Liver (tissue), 3 donors: ENCODE measurements at regions not wholly inside any gene's neighbourhood (a gene's known extent, or its start where the extent isn't known, plus 50 kb on each side); places are given as distances from the start of the nearest gene placed in this dataset.
"Not testable (repeated sequence)": the region's sequence is repeated elsewhere in the genome, so short reads cannot be mapped to it uniquely, and the experiment has no call there.

ENCODE experiments used
- CTCF ChIP-seq: fragments of 150-350 bp; IDR thresholded peaks from 2 replicates; pipeline ENCODE4 v1.5.1; 2017; ENCODE audit warnings: improper control_type of control experiment, low read depth, low read length; ENCODE audit not compliant: missing input control
- SP1 ChIP-seq: IDR thresholded peaks from 2 replicates; pipeline ENCODE4 v1.6.1; 2018; ENCODE audit warnings: antibody characterized with exemption, mild to moderate bottlenecking
- ZBTB33 ChIP-seq: IDR thresholded peaks from 2 replicates; pipeline ENCODE4 v1.6.1; 2016; ENCODE audit warnings: antibody characterized with exemption
- donor health status: healthy.
- donor health status: healthy.

DNA sequence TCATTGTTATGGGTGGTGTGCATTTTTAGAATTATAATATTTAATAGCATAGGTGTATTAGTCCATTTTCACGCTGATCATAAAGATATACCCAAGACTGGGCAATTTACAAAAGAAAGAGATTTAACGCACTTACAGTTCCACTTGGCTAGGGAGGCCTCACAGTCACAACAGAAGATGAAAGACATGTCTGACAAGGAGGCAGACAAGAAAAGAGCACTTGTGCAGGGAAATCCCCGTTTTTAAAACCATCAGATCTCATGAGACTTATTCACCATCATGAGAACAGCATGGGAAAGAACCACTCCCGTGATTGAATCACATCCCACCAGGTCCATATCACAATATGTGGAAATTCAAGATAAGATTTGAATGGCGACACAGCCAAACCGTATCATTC is 283.4 kb downstream of the ZFY start:
- not testable (repeated sequence) for TF ChIP-seq ZBTB33, CTCF, SP1
